DND-41 (cell line): ENCODE measurements at regions not wholly inside any gene's neighbourhood (a gene's known extent, or its start where the extent isn't known, plus 50 kb on each side); places are given as distances from the start of the nearest gene placed in this dataset.

Source experiments
- EZH2 ChIP-seq: IDR thresholded peaks from 3 replicates; pipeline ENCODE4 v1.6.1; 2012; ENCODE audit warnings: borderline replicate concordance, low read depth, mild to moderate bottlenecking, moderate library complexity, low read length, inconsistent platforms; ENCODE audit not compliant: severe bottlenecking
- TF ChIP-seq, protein P1 (sequence below): IDR thresholded peaks from 2 replicates; pipeline ENCODE4 v1.5.1; 2012; ENCODE audit warnings: borderline replicate concordance, low read length, moderate library complexity, mild to moderate bottlenecking; ENCODE audit not compliant: poor library complexity, severe bottlenecking; ENCODE audit errors: extremely low read depth

DNA sequence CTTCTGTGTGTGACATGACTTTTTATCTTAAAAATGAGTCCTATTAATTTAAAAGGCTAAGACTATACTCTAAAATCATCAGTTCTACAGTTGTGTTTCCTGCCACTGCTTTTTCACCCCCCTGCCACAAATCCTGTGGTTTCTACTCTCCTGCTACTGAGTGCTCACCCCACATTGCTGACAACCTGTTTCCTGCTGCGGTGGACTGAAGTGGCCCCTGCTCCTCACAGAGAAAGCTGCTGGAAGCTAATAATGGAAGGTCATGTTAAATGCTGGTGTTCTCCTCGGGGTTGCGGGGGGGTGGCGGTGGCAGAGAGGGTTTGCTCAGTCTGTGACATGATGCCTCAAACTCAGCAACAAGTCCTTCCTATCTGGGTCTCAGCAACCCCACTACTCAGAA lies 113.2 kb upstream of the INHBA start:
- TF ChIP-seq, protein P1, sequence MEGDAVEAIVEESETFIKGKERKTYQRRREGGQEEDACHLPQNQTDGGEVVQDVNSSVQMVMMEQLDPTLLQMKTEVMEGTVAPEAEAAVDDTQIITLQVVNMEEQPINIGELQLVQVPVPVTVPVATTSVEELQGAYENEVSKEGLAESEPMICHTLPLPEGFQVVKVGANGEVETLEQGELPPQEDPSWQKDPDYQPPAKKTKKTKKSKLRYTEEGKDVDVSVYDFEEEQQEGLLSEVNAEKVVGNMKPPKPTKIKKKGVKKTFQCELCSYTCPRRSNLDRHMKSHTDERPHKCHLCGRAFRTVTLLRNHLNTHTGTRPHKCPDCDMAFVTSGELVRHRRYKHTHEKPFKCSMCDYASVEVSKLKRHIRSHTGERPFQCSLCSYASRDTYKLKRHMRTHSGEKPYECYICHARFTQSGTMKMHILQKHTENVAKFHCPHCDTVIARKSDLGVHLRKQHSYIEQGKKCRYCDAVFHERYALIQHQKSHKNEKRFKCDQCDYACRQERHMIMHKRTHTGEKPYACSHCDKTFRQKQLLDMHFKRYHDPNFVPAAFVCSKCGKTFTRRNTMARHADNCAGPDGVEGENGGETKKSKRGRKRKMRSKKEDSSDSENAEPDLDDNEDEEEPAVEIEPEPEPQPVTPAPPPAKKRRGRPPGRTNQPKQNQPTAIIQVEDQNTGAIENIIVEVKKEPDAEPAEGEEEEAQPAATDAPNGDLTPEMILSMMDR: no peak
- TF ChIP-seq EZH2: no peak
